NCI-H345 treated with DMSO at 0.1 percent for 48 hours (cell line): ENCODE measurements at regions not wholly inside any gene's neighbourhood (a gene's known extent, or its start where the extent isn't known, plus 50 kb on each side); places are given as distances from the start of the nearest gene placed in this dataset.

Experiments
- DNase-seq: peaks from one replicate; lab custom pipeline; 2025; ENCODE audit not compliant: unreplicated experiment; lab: John Stamatoyannopoulos, UW

DNA sequence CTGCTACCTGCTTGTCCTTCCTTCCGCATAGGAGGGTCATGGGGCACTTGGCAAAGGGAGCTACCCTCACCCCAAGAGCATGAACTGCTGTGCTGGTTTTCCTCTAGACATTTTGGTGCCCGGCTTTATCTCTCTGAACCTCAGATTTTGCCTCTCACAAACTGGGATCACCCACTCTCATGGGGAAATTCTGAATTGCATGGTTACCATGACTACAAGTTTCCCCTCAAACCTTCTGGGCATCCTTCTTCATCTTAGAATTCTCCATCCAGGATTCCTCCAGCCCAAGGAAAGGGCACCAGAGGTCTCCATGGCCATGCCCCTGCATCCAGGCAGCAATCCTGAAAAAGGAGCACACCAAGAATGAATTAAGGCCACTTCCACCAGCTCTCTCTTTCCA is 180.1 kb upstream of the NECTIN1 start:
- no peak for DNase-seq

DNA sequence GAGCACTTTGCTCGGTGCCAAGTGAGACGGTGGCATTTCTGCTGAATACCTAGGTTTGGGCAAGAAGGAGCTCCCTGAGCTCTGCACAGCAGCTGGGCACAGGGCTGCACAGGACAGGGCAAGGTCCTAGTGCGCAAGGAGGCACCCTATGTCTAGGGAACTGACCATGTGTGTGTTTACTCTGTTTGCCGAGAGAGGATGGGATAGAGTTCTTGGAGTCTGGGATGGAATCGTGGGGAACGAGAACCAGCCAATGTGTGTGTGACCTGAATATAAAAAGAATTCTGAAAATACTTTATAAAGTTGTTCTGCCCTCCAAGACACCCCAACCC is 179.5 kb upstream of the NECTIN1 start:
- no peak for DNase-seq

DNA sequence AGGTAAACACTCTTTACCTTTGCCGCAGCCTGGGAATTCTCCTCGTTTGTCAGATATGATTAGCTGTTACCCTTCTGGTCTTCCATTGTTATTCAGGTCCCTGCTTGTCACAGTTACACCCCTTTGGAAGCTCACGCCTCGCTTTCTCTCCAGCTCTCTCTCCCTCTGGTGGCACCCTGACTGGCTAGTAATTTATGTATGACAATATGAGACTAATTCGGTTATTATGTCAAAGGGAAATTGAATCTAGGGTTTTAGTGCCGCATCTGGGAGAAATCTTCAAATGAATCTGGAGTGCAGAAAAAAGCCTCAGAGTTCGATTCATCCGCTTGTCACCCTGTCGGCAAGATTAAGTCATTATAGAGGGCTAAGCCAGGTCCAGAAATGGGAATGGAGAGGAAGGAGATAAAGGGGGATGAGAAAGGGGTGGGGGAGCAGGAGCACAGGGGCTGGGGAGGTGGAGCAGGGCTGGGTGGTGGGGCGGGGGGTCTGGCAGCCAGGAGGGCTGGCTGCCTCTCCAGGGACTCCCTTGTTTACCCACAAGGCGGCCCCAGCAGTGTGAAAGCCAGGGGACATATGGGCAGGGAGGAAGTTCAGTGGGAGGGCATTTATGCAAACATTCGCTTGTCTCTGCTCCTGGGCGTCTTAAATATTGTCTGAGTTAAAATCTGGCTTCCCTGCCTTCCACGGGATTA is 179.0 kb upstream of the NECTIN1 start:
- DNase-seq: peak; percentile 69

DNA sequence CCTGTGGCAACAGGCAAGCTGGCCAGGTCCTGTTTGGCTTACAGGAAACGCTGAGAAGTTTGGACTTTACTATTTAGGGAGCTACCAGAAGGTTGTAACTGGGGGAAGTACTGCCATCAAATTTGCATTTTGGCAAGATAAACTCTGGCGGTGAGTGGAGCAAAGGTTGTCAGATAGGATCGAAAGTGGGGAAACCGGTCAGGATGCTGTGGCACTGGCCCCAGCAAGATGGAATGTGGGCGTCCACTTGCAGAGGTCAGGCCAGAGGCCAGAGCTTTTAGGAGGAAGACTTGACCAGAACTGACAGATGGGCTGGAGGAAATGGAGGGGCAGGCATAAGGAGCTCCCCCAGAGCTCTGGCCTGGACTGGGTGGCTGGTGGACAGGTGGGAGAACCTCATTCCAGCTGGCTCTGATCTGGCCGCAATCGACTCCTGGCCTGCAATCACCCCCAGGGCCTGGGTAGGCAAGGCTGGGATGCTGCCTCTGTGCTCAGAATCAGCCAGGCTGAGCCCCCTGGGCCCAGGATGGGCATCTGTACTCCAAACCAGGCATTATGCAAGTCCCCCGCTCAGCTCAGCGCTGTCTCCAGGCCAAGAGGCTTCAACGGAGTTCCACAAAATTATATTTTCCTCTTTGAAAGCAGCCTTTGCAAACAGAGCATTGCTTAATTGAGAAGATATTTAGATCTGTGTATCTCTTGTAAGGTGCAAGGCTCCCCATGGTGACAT is 178.3 kb upstream of the NECTIN1 start:
- no peak for DNase-seq

DNA sequence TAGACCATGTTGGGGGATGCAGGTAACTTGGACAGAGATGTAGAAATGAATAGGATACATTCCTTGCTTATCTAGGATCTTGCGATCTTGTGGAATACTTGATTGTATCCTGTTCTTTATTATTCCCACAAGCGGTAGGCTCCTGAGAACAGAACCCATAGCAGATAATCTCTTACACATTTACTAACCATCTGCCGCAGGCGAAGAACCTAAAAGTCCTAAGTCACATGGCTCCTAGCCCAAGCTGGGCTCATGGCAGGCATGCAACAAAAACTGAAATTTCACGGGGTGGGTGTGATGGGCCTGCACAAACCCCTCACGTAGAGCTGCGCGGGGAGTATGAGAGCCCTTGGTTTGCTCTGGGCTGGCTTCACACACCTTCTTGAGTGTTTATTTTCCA is 177.4 kb upstream of the NECTIN1 start:
- DNase-seq: no peak

DNA sequence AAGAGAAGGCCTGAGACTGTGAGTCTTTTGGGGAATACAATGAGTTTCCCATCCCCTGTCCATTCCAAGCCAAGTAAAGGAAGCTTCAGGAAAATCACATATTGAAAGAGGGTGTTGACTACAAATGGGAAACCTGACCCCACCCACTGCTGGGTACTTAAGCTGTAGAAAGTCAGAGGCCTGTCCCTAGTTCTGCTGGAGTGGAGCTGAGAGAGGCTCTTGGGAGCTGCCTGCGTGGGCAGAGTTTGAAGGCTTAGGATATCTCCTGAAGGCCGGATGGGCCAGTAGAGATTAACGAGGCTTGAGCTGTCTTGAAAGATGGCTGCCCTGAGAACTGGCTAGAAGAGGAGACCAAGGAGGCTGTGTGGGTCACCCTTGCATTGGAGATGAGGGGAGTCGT is 176.2 kb upstream of the NECTIN1 start:
- DNase-seq: no peak

DNA sequence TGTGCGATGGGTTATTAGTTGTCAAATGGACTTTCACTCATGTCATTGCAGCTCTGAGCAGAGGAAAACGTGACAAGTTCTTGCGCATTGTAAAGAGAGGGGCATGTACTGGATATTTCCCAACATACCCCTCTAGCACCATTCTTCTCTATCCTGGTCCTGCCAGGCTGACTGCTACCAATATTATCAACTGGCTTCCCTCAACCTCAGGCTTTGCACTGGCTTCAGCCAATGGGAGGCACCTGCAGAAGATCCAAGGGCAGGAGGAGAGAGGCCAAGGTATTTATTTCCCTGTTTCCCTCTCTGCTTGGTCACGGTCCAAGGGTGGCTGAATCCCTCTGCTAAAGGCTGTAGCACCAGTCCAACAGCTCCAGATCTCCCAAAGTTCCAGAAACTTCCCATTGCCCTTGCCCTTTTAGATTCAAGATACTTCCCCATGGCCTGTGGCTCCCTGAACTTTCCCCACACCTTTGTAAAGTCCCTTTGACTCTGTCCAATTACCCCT is 175.6 kb upstream of the NECTIN1 start:
- no peak for DNase-seq

DNA sequence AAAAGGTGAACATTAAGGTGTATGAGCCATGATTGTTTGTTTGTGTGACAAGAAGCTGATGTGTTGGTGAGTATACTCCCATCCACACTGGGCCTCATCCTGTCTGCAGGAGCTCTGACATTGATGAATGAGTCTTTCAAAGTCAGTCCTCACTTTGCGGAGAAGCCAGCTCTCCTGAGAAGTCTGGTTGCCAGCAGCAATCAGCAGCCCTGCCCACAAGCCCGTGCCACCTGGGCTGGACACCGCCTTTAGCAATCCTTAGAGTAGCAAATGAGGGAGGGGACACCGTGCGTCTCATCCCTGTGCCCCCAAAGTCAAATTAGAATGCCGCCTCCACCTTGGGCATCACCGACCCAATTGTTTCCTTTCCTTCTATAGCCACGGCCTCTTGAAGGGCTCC is 174.8 kb upstream of the NECTIN1 start:
- no peak for DNase-seq

DNA sequence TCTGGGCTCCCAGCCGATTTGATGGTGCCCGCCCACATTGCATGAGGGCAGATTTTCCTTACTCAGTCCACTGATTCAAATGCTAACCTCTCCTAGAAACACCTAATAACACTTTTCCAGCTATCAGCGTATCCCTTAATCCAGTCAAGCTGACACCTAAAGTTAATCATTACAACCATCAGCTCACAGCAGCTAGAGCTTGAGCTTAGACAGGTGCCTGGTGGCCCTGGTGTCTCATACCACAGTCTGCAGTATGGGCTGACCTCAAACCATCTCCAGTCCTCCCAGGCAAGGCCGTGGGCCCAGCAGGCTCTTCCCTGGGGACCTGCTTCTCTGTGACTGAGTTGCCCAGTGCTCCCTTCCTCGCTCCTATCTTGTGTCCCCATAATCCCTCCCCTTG is 174.4 kb upstream of the NECTIN1 start:
- DNase-seq: no peak

DNA sequence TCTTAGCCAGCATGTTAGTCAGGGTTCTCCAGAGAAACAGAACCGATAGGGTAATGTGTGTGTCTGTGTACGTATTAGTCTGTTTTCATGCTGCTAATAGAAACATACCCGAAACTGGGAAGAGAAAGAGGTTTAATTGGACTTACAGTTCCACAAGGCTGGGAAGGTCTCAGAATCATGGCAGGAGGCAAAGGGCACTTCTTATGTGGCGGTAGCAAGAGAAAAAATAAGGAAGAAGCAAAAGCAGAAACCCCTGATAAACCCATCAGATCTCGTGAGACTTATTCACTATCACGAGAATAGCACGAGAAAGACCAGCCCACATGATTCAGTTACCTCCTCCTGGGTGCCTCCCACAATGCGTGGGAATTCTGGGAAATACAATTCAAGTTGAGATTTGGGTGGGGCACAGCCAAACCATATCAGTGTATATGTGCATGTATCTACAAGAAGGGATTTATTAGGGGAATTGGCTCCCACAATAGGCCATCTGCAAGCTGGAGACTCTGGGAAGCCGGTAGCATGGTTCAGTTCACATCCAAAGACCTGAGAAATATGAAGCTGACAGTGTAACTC is 173.7 kb upstream of the NECTIN1 start:
- no peak for DNase-seq

DNA sequence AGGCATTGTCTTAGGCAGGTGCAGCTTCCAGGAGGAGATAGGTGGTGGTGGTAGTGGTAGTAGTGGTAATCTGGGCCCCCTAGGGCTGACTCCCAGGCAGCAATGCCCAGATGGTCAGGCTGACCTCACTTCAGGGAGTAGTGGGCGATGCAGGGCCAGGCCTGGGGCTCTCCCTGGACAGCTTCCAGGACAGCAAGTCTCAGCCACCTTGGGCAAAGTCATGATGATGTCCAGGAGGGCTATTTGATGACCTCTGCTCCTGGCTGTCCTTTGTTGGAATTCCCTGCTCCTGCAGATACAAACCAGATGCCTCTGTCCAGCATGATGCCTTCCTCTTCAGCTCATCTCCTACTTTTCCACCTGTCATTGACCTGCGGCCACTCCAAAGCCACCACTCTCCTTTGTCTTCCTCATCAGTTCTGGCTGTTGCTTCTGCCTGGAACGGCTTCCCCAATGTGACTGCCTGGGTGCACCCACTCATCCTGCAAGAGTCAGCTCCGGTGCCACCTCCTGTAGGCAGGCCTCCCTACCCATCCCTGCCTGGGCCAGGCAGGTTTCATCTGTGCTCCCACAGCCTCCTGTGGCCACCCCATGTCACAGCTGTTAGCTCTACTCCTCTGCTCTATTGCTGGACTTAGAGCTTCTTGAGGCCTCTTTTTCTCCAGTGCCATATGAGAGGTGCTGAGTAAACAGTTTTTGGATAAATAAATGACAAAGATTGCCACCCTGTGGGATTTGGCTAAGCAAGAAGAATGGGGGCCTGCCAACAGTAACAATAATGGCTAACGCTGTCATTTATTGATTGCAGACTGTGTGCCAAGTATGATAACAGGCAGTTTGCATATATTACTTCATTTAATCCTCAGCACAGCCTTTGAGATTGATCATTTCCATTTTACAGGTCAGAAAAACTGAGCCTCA is 172.9 kb upstream of the NECTIN1 start:
- no peak for DNase-seq

DNA sequence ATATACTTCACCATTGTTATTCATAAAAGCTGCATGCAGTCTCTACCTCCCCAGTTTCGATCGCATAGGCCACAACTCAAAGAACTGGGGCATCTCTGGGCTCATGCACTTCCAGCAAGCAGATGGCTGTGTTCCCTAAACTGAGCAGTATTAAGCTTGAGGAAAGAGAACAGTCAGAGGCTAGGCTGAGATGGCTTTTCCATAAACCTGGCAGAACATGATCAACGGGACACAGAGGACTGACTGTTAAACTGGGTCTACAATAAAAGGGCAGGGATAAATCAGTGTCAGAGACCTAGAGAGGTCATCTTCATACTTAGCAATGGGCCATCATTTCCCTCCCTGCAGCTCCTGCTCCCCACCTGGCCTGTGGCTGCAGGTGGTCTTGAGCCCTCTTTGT is 171.0 kb upstream of the NECTIN1 start:
- no peak for DNase-seq

DNA sequence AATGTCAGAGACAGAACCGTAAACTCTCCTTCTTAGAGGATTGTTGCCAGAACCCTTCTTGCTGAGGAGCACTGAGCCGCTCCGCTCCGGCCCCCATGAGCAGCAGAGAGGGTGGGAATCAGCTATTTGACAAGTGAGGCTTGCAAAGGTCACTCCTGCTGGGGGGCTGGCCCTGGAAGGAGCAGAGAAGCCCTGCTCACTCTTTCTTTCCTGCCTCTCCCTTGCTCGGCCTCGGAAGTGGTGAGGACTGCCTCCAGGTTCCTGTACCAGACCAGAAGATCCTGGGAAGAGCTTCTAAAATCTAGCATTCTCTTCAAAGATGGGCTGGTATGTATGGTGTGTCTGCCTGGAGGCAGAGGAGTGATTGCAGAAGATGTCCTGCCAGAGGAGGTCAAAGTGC is 168.6 kb upstream of the NECTIN1 start:
- DNase-seq: no peak

DNA sequence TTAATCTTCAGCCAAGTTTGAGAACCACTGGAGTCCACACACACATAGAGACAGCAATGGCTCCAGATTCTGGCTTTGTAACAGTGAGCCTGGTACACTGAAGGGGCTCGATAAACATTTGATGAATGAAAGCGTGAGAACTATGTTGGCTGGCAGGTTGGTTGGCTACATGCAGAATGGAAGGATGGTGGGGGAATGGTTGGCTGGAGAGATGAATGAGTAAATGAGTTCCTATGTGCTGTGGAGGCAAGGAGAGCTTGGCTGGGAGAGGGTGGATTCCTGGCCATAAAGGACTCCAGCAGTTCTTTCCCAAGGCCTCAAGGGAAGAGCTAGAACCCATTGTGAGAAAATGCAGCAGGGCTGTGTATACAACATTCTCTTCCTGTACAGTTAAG is 168.0 kb upstream of the NECTIN1 start:
- DNase-seq: no peak

DNA sequence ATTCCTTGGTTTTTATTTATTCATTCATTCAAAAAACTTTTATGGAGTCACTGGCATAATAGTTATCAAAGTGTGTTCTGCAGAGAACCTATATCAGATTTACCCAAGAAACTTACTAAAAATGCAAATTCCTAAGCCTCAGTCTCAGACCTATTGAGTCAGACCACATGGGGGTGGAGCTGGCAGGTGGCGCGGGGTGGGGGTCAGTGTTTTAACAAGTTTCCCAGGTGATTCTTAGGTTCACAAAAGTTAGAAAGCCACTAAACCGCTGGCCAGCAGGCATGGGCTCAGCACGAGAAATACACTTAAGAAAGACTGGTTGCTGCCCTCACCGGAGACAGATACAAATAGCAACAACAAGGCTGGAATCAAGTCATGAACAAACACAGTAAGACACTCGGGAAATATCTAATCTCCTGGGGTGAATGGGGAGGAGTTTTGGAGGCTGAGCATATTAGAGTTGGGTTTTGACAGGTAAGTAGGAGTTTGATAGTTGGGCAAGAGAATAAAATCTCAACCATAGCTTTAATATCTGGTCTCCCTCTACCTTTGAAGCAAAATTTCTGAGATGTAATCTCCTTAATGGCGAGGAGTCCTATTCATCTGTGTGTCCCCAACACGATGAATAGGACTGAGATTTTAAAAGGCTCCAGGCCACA is 167.5 kb upstream of the NECTIN1 start:
- DNase-seq: no peak

DNA sequence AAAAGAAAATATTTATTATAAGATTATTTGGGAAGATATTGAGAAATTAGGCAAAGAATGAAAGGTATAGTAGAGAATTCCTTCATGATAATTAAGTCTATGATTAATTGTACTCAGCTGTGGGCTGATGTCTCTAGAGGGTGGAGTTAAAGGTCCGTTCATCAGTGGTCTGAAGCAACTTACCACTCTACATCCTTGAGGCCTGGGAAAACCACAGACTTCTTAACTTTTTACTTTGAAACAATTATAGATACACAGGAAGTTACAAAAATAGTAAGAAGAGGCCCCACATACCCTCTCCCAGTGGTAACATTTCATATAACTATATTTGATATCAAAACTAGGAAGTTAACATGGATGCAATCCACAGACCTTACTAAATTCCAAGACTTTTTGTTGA is 167.0 kb upstream of the NECTIN1 start:
- no peak for DNase-seq

DNA sequence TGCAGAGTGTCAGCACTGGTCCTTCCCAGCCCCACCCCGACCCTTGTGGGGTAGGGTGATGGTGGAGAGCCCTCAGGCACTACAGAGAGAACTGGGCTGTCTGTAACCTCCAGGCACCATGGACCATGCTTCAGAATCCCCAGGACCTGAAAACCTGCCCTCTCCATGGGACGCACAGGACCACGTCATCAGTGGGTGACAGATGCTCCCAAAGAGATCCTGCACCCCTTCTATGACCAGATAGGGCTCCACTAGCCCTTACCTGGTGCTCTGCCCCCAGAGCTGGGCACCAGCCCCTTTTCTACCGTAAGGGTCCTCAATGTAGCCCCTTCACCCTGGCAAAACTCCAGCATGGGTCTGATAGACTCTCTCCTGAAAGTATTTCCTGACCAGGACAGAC is 165.9 kb upstream of the NECTIN1 start:
- DNase-seq: no peak

DNA sequence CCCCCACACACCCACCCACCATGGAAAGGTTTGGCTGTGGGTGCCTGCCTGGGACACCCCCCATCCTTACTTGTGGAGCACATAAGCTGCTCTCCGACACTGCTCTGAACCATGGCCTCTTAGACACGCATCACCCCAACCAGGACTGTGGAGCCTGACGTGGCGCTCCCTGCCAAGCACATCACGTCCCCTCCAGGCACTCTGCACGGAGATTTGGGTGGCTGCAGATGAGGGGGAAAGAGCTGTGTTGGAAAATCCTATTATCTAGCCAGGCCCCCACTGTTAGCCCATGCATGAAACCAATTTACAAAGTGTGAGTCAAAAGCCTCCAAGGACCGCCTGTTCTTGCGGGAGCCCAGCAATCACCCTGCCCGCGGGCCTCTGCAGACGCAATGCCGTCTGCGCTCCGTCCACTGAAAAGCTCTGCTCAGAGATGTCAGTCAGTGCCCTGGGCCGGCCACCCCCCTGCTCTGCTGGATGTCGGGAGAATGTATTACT is 163.4 kb upstream of the NECTIN1 start:
- no peak for DNase-seq

DNA sequence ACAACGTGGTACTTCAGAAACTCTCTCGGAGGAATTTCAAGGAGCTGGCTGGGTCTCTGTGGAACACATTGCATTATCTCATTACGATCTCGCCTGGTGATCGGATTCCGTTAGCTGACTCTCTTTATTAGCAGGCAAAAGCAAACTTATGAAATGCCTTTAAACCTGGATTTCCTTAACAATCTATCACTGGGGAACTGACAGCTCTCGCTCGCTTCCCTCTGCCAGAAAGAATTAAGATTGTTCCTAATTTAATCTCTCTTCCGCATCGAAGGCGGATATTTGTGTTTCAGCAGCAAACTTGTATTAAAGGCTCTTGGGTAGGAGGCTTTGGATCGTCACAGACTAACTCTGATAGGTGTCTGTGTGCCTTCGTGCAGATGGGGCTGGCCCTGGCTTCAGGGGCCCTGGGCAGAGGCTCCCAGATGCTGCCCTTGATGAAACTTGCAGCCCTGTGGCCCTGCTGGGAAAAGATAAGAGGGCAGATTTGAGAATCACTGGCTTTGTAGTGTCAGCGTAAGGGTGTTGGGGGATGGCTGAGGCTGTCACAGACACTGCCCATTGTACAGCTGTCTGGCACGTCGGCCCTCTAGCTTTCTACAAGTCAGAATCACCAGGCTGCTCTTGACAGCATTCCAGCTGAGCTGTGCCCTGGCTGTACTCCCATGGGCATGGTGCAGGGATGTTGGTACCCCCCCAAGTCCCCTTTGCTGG is 162.2 kb upstream of the NECTIN1 start:
- DNase-seq: no peak

DNA sequence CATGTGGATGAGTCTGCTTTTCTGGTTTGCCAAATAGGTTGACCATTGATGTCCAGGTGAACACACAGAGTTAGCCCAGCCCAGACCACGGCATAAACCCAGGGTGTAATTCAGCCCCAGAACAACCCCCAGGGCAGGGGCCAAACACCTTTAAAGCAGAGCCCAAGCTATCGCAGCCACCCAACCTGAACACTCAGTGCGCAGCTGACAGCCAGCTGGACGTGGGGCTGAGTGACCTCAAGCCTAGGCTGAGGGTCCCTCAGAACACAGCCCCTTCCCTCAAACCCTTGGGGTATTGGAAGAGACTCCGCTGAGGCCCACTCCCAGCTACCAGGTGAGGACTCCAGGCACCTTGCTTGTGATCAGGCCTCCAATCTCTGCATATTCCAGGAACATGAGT is 161.5 kb upstream of the NECTIN1 start:
- DNase-seq: no peak
